Neural cell (in vitro differentiated cells): ENCODE measurements at regions not wholly inside any gene's neighbourhood (a gene's known extent, or its start where the extent isn't known, plus 50 kb on each side); places are given as distances from the start of the nearest gene placed in this dataset.

Experiments used
- H2AFZ ChIP-seq: fragments of 200-600, 300-800 bp; sonication (generic), shearing (Covaris generic); 2 replicates; pipeline ENCODE4 v1.6.0; 2014; ENCODE audit warnings: low read depth, mild to moderate bottlenecking, antibody characterized with exemption, low read length, moderate library complexity
- H3F3A ChIP-seq: fragments of 200-600 bp; shearing (Covaris generic); 2 replicates; pipeline ENCODE4 v1.6.1; 2016; ENCODE audit warnings: mild to moderate bottlenecking, moderate library complexity, mixed read lengths, antibody characterized with exemption, low read length; ENCODE audit not compliant: insufficient read depth, poor library complexity, severe bottlenecking
- H3K27ac ChIP-seq: fragments of 200-600, 300-800 bp; sonication (generic), shearing (Covaris generic); 2 replicates; pipeline ENCODE4 v1.5.1; 2014; ENCODE audit warnings: mild to moderate bottlenecking, low read length, moderate library complexity
- H3K27me3 ChIP-seq: fragments of 300-800, 200-600 bp; sonication (generic), shearing (Covaris generic); 2 replicates; pipeline ENCODE4 v1.6.0; 2014; ENCODE audit warnings: mild to moderate bottlenecking, low read depth, low read length, moderate library complexity; ENCODE audit not compliant: insufficient read depth
- H3K36me3 ChIP-seq: fragments of 300-800, 200-600 bp; sonication (generic), shearing (Covaris generic); 2 replicates; pipeline ENCODE4 v1.5.1; 2014; ENCODE audit warnings: mild to moderate bottlenecking, antibody characterized with exemption, low read length, moderate library complexity; ENCODE audit not compliant: insufficient read depth
- H3K4me2 ChIP-seq: fragments of 300-800, 200-600 bp; sonication (generic), shearing (Covaris generic); 2 replicates; pipeline ENCODE4 v1.6.0; 2014; ENCODE audit warnings: mild to moderate bottlenecking, low read length
- H3K4me3 ChIP-seq: fragments of 300-800, 200-600 bp; sonication (generic), shearing (Covaris generic); 2 replicates; pipeline ENCODE4 v1.5.1; 2014; ENCODE audit warnings: mild to moderate bottlenecking, low read length, moderate library complexity
- H3K79me2 ChIP-seq: fragments of 200-600 bp; shearing (Covaris generic); replicated peaks from 2 replicates; pipeline ENCODE4 v1.6.0; 2014; ENCODE audit warnings: mild to moderate bottlenecking, low read length, moderate library complexity; ENCODE audit not compliant: insufficient read depth
- H3K9ac ChIP-seq: fragments of 300-800, 200-600 bp; sonication (generic), shearing (Covaris generic); 2 replicates; pipeline ENCODE4 v1.6.1; 2016; ENCODE audit warnings: mild to moderate bottlenecking, low read length, mixed read lengths
- H3K9me2 ChIP-seq: fragments of 200-600 bp; shearing (Covaris generic); 2 replicates; pipeline ENCODE4 v1.6.1; 2016; ENCODE audit warnings: mild to moderate bottlenecking, low read length, mixed read lengths; ENCODE audit not compliant: insufficient read depth
- H3K9me3 ChIP-seq: fragments of 200-600, 300-800 bp; sonication (generic), shearing (Covaris generic); 2 replicates; pipeline ENCODE4 v1.6.1; 2016; ENCODE audit warnings: mild to moderate bottlenecking, mixed run types, low read length, moderate library complexity, mixed read lengths
- H4K20me1 ChIP-seq: fragments of 200-600 bp; shearing (Covaris generic); 2 replicates; pipeline ENCODE4 v1.6.1; 2016; ENCODE audit warnings: mild to moderate bottlenecking, mixed run types; ENCODE audit not compliant: insufficient read depth
- CTCF ChIP-seq: fragments of 450-650 bp; IDR thresholded peaks from 2 replicates; pipeline ENCODE4 v1.5.1; 2014; ENCODE audit warnings: antibody characterized with exemption, mild to moderate bottlenecking, moderate library complexity; ENCODE audit not compliant: poor library complexity, severe bottlenecking
- EP300 ChIP-seq: fragments of 450-650 bp; conservative IDR thresholded peaks from 2 replicates; pipeline ENCODE4 v1.6.1; 2014; ENCODE audit warnings: antibody characterized with exemption, mild to moderate bottlenecking, moderate library complexity; ENCODE audit not compliant: poor library complexity, severe bottlenecking
- EZH2 ChIP-seq: fragments of 200-600, 300-800 bp; shearing (Covaris generic), sonication (generic); IDR thresholded peaks from 2 replicates; pipeline ENCODE4 v1.6.1; 2014; ENCODE audit warnings: antibody characterized with exemption, low read length, borderline replicate concordance, mild to moderate bottlenecking; ENCODE audit not compliant: insufficient read depth, poor library complexity, severe bottlenecking
- MXI1 ChIP-seq: fragments of 450-650 bp; conservative IDR thresholded peaks from 2 replicates; pipeline ENCODE4 v1.6.1; 2014; ENCODE audit warnings: antibody characterized with exemption, mild to moderate bottlenecking; ENCODE audit not compliant: poor library complexity, severe bottlenecking
- POLR2AphosphoS5 ChIP-seq: IDR thresholded peaks from 2 replicates; pipeline ENCODE4 v1.6.1; 2012
- RAD21 ChIP-seq: fragments of 450-650 bp; conservative IDR thresholded peaks from 2 replicates; pipeline ENCODE4 v1.6.1; 2014; ENCODE audit warnings: antibody characterized with exemption, mild to moderate bottlenecking, moderate library complexity
- REST ChIP-seq: IDR thresholded peaks from 2 replicates; pipeline ENCODE4 v1.6.1; 2012; ENCODE audit warnings: borderline replicate concordance
- SMC3 ChIP-seq: fragments of 450-650 bp; conservative IDR thresholded peaks from 2 replicates; pipeline ENCODE4 v1.6.1; 2014; ENCODE audit warnings: antibody characterized with exemption, mild to moderate bottlenecking, moderate library complexity; ENCODE audit not compliant: poor library complexity
- TAF1 ChIP-seq: IDR thresholded peaks from 2 replicates; pipeline ENCODE4 v1.6.1; 2012; ENCODE audit warnings: low read depth

GRCh38 chr2:186308347-186308746 is 177.7 kb upstream of the ZC3H15 start:
- H3K9me2 ChIP-seq, result no peaks in the 10 kb centered on the region
- H3K4me2 ChIP-seq, result no peak overlapping the region
- H3K27ac ChIP-seq, result no peak overlapping the region
- no peaks in the 10 kb centered on the region for H4K20me1 ChIP-seq
- H3K4me3 ChIP-seq, result no peak overlapping the region
- H3K9me3 ChIP-seq, result no peaks in the 10 kb centered on the region
- no peak overlapping the region for H2AFZ ChIP-seq
- no peaks in the 10 kb centered on the region for H3K79me2 ChIP-seq
- H3K9ac ChIP-seq, result no peak overlapping the region
- no peak for TF ChIP-seq RAD21
- no peak for TF ChIP-seq POLR2AphosphoS5
- no peak for TF ChIP-seq CTCF
- no peak for TF ChIP-seq EZH2
- no peak for TF ChIP-seq MXI1
- no peak for TF ChIP-seq TAF1
- TF ChIP-seq SMC3, result no peak
- TF ChIP-seq REST, result no peak
- TF ChIP-seq EP300, result no peak
- no peaks in the 10 kb centered on the region for H3K36me3 ChIP-seq
- H3K27me3 ChIP-seq, result no peaks in the 10 kb centered on the region
- H3F3A ChIP-seq, result no peaks in the 10 kb centered on the region

GRCh38 chr2:186309901-186310300 is 176.2 kb upstream of the ZC3H15 start:
- TF ChIP-seq EP300, result no peak
- no peak for TF ChIP-seq TAF1
- no peak for TF ChIP-seq REST
- TF ChIP-seq POLR2AphosphoS5, result no peak
- no peak for TF ChIP-seq EZH2
- TF ChIP-seq RAD21, result no peak
- TF ChIP-seq MXI1, result no peak
- no peak for TF ChIP-seq CTCF
- TF ChIP-seq SMC3, result no peak
- Histone ChIP-seq H4K20me1 (no peaks in the 10 kb centered on the region), H3K36me3 (no peaks in the 10 kb centered on the region), H3K27ac (no peak overlapping the region), H3F3A (no peaks in the 10 kb centered on the region), H3K4me3 (no peak overlapping the region), H2AFZ (no peak overlapping the region), H3K79me2 (no peaks in the 10 kb centered on the region), H3K9ac (no peak overlapping the region), H3K9me2 (no peaks in the 10 kb centered on the region), H3K4me2 (no peak overlapping the region), H3K9me3 (no peaks in the 10 kb centered on the region), H3K27me3 (no peaks in the 10 kb centered on the region)
